MM.1S (cell line): ENCODE measurements at regions not wholly inside any gene's neighbourhood (a gene's known extent, or its start where the extent isn't known, plus 50 kb on each side); places are given as distances from the start of the nearest gene placed in this dataset.

ENCODE experiments used
- DNase-seq: peaks from one replicate; pipeline ENCODE4 v3.0.0-alpha.2; 2015
- H2AFZ ChIP-seq: fragments of 300-600 bp; sonication (generic); 2 replicates; pipeline ENCODE4 v1.6.0; 2016; ENCODE audit warnings: antibody characterized with exemption, low read length
- H3F3A ChIP-seq: fragments of 300-600 bp; sonication (generic); 2 replicates; pipeline ENCODE4 v1.6.1; 2016; ENCODE audit warnings: mild to moderate bottlenecking, antibody characterized with exemption, low read length, moderate library complexity, mixed read lengths; ENCODE audit not compliant: insufficient read depth
- H3K27ac ChIP-seq: fragments of 300-600 bp; sonication (generic); 2 replicates; pipeline ENCODE4 v1.5.1; 2016; ENCODE audit warnings: mild to moderate bottlenecking, low read length
- H3K27me3 ChIP-seq: fragments of 300-600 bp; sonication (generic); replicated peaks from 2 replicates; pipeline ENCODE4 v1.6.0; 2016; ENCODE audit warnings: low read length; ENCODE audit not compliant: insufficient read depth
- H3K36me3 ChIP-seq: fragments of 300-600 bp; sonication (generic); replicated peaks from 2 replicates; pipeline ENCODE4 v1.6.1; 2016; ENCODE audit warnings: mild to moderate bottlenecking, low read length, mixed read lengths; ENCODE audit not compliant: insufficient read depth
- H3K4me1 ChIP-seq: fragments of 300-600 bp; sonication (generic); 2 replicates; pipeline ENCODE4 v1.6.1; 2016; ENCODE audit warnings: low read length, mixed read lengths
- H3K4me2 ChIP-seq: fragments of 300-600 bp; sonication (generic); 2 replicates; pipeline ENCODE4 v1.6.0; 2016; ENCODE audit warnings: low read depth, low read length
- H3K4me3 ChIP-seq: fragments of 300-600 bp; sonication (generic); 2 replicates; pipeline ENCODE4 v1.5.1; 2016; ENCODE audit warnings: low read length, mixed read lengths
- H3K79me2 ChIP-seq: fragments of 300-600 bp; sonication (generic); 2 replicates; pipeline ENCODE4 v1.6.1; 2016; ENCODE audit warnings: mixed run types, low read length, mixed read lengths
- H3K9ac ChIP-seq: fragments of 300-600 bp; sonication (generic); 2 replicates; pipeline ENCODE4 v1.6.1; 2016; ENCODE audit warnings: low read length, mixed read lengths
- H3K9me2 ChIP-seq: fragments of 300-600 bp; sonication (generic); replicated peaks from 2 replicates; pipeline ENCODE4 v1.6.1; 2016; ENCODE audit warnings: mild to moderate bottlenecking, low read length, mixed read lengths; ENCODE audit not compliant: insufficient read depth
- H3K9me3 ChIP-seq: fragments of 300-600 bp; sonication (generic); replicated peaks from 2 replicates; pipeline ENCODE4 v1.6.1; 2016; ENCODE audit warnings: mild to moderate bottlenecking, low read length, mixed read lengths; ENCODE audit not compliant: insufficient read depth
- H4K20me1 ChIP-seq: fragments of 300-600 bp; sonication (generic); 2 replicates; pipeline ENCODE4 v1.6.1; 2016; ENCODE audit warnings: mild to moderate bottlenecking, low read length, moderate library complexity, mixed read lengths; ENCODE audit not compliant: insufficient read depth
- EZH2 ChIP-seq: fragments of 300-600 bp; sonication (generic); optimal IDR thresholded peaks from 2 replicates; pipeline ENCODE3; 2017; ENCODE audit warnings: low read depth, mild to moderate bottlenecking, antibody characterized with exemption, low read length, mixed read lengths
- EZH2phosphoT487 ChIP-seq: fragments of 300-600 bp; sonication (generic); IDR thresholded peaks from 2 replicates; pipeline ENCODE4 v1.6.1; 2018; ENCODE audit warnings: antibody characterized with exemption, low read length
- TF ChIP-seq, protein P1 (sequence below): fragments of 300-600 bp; sonication (generic); IDR thresholded peaks from 2 replicates; pipeline ENCODE4 v1.5.1; 2016; ENCODE audit warnings: antibody characterized with exemption, low read length, mixed read lengths

DNA sequence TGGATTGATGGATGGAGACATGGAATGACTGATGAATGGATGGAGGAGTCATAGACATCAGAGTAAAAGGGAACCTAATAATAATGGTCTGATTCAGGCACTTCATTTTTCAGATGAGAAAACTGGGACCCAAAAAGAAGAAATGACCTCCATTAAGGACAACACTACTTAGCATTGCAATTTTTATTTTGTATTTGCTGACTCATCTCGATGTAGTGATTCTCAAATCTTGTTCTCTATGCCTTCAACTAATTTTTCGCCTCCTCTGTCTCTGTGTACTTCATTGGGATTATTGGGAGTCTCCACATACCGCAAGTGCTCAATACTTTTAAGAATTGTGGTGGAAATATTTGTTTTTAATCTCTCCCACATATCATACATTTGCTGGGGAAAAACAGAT, 446.2 kb upstream of the FSHR start:
- no peak for DNase-seq
- H3F3A ChIP-seq = peaks cover 16% of the 10 kb centered on the region
- no peaks in the 10 kb centered on the region for H3K79me2 ChIP-seq
- no peak overlapping the region for H3K4me3 ChIP-seq
- no peak overlapping the region for H2AFZ ChIP-seq
- no peaks in the 10 kb centered on the region for H3K9me2 ChIP-seq
- TF ChIP-seq EZH2 = no peak
- TF ChIP-seq, protein P1, sequence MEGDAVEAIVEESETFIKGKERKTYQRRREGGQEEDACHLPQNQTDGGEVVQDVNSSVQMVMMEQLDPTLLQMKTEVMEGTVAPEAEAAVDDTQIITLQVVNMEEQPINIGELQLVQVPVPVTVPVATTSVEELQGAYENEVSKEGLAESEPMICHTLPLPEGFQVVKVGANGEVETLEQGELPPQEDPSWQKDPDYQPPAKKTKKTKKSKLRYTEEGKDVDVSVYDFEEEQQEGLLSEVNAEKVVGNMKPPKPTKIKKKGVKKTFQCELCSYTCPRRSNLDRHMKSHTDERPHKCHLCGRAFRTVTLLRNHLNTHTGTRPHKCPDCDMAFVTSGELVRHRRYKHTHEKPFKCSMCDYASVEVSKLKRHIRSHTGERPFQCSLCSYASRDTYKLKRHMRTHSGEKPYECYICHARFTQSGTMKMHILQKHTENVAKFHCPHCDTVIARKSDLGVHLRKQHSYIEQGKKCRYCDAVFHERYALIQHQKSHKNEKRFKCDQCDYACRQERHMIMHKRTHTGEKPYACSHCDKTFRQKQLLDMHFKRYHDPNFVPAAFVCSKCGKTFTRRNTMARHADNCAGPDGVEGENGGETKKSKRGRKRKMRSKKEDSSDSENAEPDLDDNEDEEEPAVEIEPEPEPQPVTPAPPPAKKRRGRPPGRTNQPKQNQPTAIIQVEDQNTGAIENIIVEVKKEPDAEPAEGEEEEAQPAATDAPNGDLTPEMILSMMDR = no peak
- TF ChIP-seq EZH2phosphoT487 = no peak
- peaks cover 35% of the 10 kb centered on the region for H3K4me1 ChIP-seq
- H3K27me3 ChIP-seq = no peaks in the 10 kb centered on the region
- H3K9me3 ChIP-seq = no peaks in the 10 kb centered on the region
- H4K20me1 ChIP-seq = no peaks in the 10 kb centered on the region
- no peaks in the 10 kb centered on the region for H3K36me3 ChIP-seq
- no peak overlapping the region for H3K27ac ChIP-seq
- no peak overlapping the region for H3K9ac ChIP-seq
- peak overlapping the region; percentile 22; the same call in 1 of the 2 replicates for H3K4me2 ChIP-seq

DNA sequence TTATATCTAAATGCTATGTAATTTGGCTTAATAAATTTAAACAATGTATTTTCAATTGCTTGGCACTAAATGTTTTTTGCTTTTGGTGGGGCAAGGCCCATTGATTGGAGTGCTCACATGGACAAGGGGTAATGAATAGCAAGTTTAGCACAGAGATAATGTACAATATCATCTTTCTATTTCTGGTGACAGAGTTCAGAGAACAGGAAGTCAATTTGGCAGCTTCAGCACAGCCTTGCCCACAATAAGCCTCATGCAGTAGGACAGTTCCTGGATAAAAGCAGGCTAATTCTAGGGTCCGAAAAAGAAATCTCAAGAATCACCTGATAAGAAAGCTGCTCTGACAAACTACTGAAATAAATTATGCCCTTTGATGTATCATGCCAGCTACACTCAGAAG, 443.9 kb upstream of the FSHR start:
- Histone ChIP-seq H3K9ac (no peak overlapping the region), H3K9me3 (no peaks in the 10 kb centered on the region), H2AFZ (peak overlapping the region; percentile 14), H3K4me3 (no peak overlapping the region), H4K20me1 (no peaks in the 10 kb centered on the region), H3K4me2 (peak overlapping the region; percentile 22; the same call in 1 of the 2 replicates), H3F3A (peaks cover 16% of the 10 kb centered on the region), H3K27me3 (no peaks in the 10 kb centered on the region), H3K4me1 (peaks cover 35% of the 10 kb centered on the region), H3K27ac (peak overlapping the region; percentile 53; the same call in 1 of the 2 replicates), H3K36me3 (no peaks in the 10 kb centered on the region), H3K9me2 (no peaks in the 10 kb centered on the region), H3K79me2 (no peaks in the 10 kb centered on the region)
- TF ChIP-seq, protein P1 = no peak
- TF ChIP-seq EZH2 (no peak), EZH2phosphoT487 (no peak)
- peak; percentile 66 for DNase-seq

DNA sequence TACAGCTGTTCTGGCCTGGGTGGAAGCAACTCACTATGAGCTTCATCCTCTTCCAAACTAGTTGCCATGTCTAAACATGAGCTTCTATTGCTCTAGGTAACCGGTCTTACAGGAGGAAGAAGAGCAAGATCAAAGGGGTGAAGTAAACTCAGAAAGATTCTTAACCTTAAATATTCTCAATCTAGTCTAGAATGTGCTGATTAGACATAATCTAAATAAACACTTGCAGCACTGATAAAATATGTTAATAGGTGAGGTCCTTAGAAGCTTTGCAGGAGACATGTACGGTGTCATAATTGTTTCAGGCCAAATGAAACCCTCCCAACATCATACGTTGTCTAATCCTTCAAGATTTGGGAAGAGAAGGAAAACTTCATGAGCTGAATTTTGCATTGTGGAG, 431.6 kb upstream of the FSHR start:
- H3K4me1 ChIP-seq = no peaks in the 10 kb centered on the region
- H3K9me2 ChIP-seq = no peaks in the 10 kb centered on the region
- H3F3A ChIP-seq = no peaks in the 10 kb centered on the region
- H3K36me3 ChIP-seq = no peaks in the 10 kb centered on the region
- no peak overlapping the region for H3K9ac ChIP-seq
- no peak for DNase-seq
- TF ChIP-seq EZH2phosphoT487 (no peak), EZH2 (no peak)
- TF ChIP-seq, protein P1 = no peak
- H3K9me3 ChIP-seq = no peaks in the 10 kb centered on the region
- H3K79me2 ChIP-seq = no peaks in the 10 kb centered on the region
- H3K4me3 ChIP-seq = no peak overlapping the region
- no peak overlapping the region for H3K4me2 ChIP-seq
- H4K20me1 ChIP-seq = no peaks in the 10 kb centered on the region
- H3K27ac ChIP-seq = no peak overlapping the region
- H2AFZ ChIP-seq = no peak overlapping the region
- H3K27me3 ChIP-seq = no peaks in the 10 kb centered on the region
